B cell (primary cell): ENCODE measurements at regions not wholly inside any gene's neighbourhood (a gene's known extent, or its start where the extent isn't known, plus 50 kb on each side); places are given as distances from the start of the nearest gene placed in this dataset.
A peak's percentile ranks its signal among the peaks of the same experiment; 100 is the strongest.

Experiments used
- ATAC-seq: fragments of 200-7000 bp; cut with Tn5 transposase; one replicate; pipeline ENCODE4 v1.10.0; 2021; ENCODE audit warnings: low read depth, mild to moderate bottlenecking, moderate number of reproducible peaks, moderate library complexity
- CTCF ChIA-PET: fragments of 350-600 bp; sonication (Branson Sonifier 250); formaldehyde crosslinking; loops from one replicate; lab custom pipeline; 2021; ENCODE audit warnings: antibody characterized with exemption, inconsistent platforms; lab: Charles Lee
- POLR2A ChIA-PET: fragments of 350-600 bp; sonication (Branson Sonifier 250); formaldehyde crosslinking; loops from one replicate; lab custom pipeline; 2021; ENCODE audit warnings: antibody characterized with exemption; lab: Charles Lee
- DNase-seq: peaks from one replicate; pipeline ENCODE4 v3.0.0; 2013
- H2AFZ ChIP-seq: 2 replicates; pipeline ENCODE4 v1.6.1; 2012; ENCODE audit warnings: mild to moderate bottlenecking, low read depth, low read length; ENCODE audit not compliant: insufficient read depth, poor library complexity, severe bottlenecking
- H3K27ac ChIP-seq, 2 donors: 1 replicate in 1 of 2; 2 replicates in 1 of 2; pipeline ENCODE4 v1.5.1; 2012 to 2013; ENCODE audit warnings: low read length in 2 of 2, mild to moderate bottlenecking in 2 of 2, moderate library complexity in 1 of 2
- H3K27me3 ChIP-seq, 4 experiments: fragments of 200-600 bp in 1 of 4; sonication (generic) in 1 of 4; replicated peaks in 1 of 4; 1 replicate in 2 of 4; 2 replicates in 2 of 4; pipeline versions ENCODE4 v1.6.1 to v1.7.0; 2013 to 2016; ENCODE audit warnings: low read length in 3 of 4, mild to moderate bottlenecking in 2 of 4, mixed read lengths in 1 of 4, moderate library complexity in 1 of 4; ENCODE audit not compliant: insufficient read depth in 4 of 4, control insufficient read depth in 3 of 4; ENCODE audit errors: control extremely low read depth in 1 of 4
- H3K36me3 ChIP-seq, 2 experiments: replicated peaks in 1 of 2; 1 replicate in 1 of 2; 2 replicates in 1 of 2; pipeline versions ENCODE4 v1.6.1 to v1.7.1; 2013; ENCODE audit warnings: low read length in 1 of 2; ENCODE audit not compliant: insufficient read depth in 2 of 2, control insufficient read depth in 1 of 2; ENCODE audit errors: control extremely low read depth in 1 of 2, extremely low read depth in 1 of 2
- H3K4me1 ChIP-seq, 2 donors: fragments of 200-600 bp in 1 of 2; sonication (generic) in 1 of 2; 1 replicate in 1 of 2; 2 replicates in 1 of 2; pipeline versions ENCODE4 v1.5.1 to v1.6.1; 2013 to 2017; ENCODE audit warnings: low read length in 2 of 2; ENCODE audit not compliant: control insufficient read depth in 2 of 2, insufficient read depth in 2 of 2
- H3K4me2 ChIP-seq: replicated peaks from 2 replicates; pipeline ENCODE3; 2012; ENCODE audit warnings: mild to moderate bottlenecking, low read depth, low read length; ENCODE audit not compliant: poor library complexity, severe bottlenecking
- H3K4me3 ChIP-seq, 5 experiments: fragments of 200-600 bp in 1 of 5; sonication (generic) in 1 of 5; 1 replicate in 3 of 5; 2 replicates in 2 of 5; pipeline versions ENCODE4 v1.5.1 to v1.7.0; 2011 to 2016; ENCODE audit warnings: low read length in 4 of 5, mild to moderate bottlenecking in 4 of 5, low read depth in 2 of 5, control low read depth in 1 of 5, moderate library complexity in 1 of 5; ENCODE audit not compliant: insufficient read depth in 1 of 5; ENCODE audit errors: control extremely low read depth in 1 of 5, extremely low read depth in 1 of 5
- H3K79me2 ChIP-seq: fragments of 200-600 bp; sonication (generic); one replicate; pipeline ENCODE4 v1.6.0; 2016; ENCODE audit warnings: low read length; ENCODE audit not compliant: control insufficient read depth, insufficient read depth
- H3K9ac ChIP-seq: fragments of 200-600 bp; sonication (generic); 2 replicates; pipeline ENCODE4 v1.6.1; 2017; ENCODE audit warnings: mild to moderate bottlenecking, low read length, moderate library complexity
- H3K9me3 ChIP-seq, 3 donors: one replicate each; pipeline versions ENCODE4 v1.6.1 to v1.7.1; 2013; ENCODE audit warnings: low read length in 2 of 3; ENCODE audit not compliant: control insufficient read depth in 2 of 3, insufficient read depth in 1 of 3; ENCODE audit errors: control extremely low read depth in 1 of 3
- H4K20me1 ChIP-seq: 2 replicates; pipeline ENCODE4 v1.6.0; 2012; ENCODE audit warnings: mild to moderate bottlenecking, low read length; ENCODE audit not compliant: insufficient read depth, control insufficient read depth, poor library complexity, severe bottlenecking
- H3K27ac Mint-ChIP-seq: one replicate; pipeline ENCODE4 v1.8.0; 2021; ENCODE audit warnings: mixed read lengths
- H3K27me3 Mint-ChIP-seq: one replicate; pipeline ENCODE4 v1.8.0; 2021; ENCODE audit warnings: mixed read lengths
- H3K4me1 Mint-ChIP-seq: one replicate; pipeline ENCODE4 v1.8.0; 2021; ENCODE audit warnings: mixed read lengths
- H3K4me3 Mint-ChIP-seq: one replicate; pipeline ENCODE4 v1.8.0; 2021; ENCODE audit warnings: mixed read lengths
- H3K9me3 Mint-ChIP-seq: one replicate; pipeline ENCODE4 v1.8.0; 2022; ENCODE audit warnings: mixed read lengths; ENCODE audit not compliant: insufficient read depth
- EZH2 ChIP-seq: IDR thresholded peaks from 2 replicates; pipeline ENCODE4 v1.6.1; 2012; ENCODE audit warnings: borderline replicate concordance, low read depth, mild to moderate bottlenecking, moderate library complexity, low read length; ENCODE audit not compliant: insufficient read depth, poor library complexity, severe bottlenecking
- WGBS: methylation state at CpG from one replicate; pipeline ENCODE4 v1.1.5; 2013; ENCODE audit warnings: missing lambda C conversion rate; ENCODE audit not compliant: insufficient coverage; 5-methylcytosine and 5-hydroxymethylcytosine counted together
- intact Hi-C: fragments of 100-400 bp; cut with micrococcal nuclease; formaldehyde crosslinking; loops from one replicate; pipeline ENCODE4 v1.10.0; 2022
- TF ChIP-seq, protein P1 (sequence below): fragments of 200-600 bp; IDR thresholded peaks from one replicate; pipeline ENCODE4 v1.8.0; 2022; ENCODE audit warnings: antibody characterized with exemption, mild to moderate bottlenecking

DNA sequence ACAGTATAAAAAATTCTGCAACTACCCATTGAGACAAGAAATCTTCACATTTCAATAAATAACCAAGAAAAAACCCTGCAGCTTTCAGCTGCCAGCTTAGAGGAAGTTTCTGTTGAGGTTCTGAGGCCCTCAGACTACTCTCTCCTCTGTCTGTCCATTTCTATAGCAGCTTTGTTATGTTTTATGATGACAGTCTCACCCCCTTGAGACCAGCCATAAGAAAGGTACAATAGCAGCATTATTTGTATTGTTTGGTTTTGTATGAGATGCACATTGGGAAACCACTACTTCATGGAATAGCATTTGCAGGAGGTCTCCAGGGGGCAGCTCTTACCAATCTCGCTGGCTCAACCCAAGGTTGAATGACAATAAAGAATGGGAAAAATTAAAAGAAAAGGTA is 334.6 kb upstream of the VRK2 start:
- Histone ChIP-seq H3K4me1 (no peaks in the 10 kb centered on the region), H4K20me1 (no peaks in the 10 kb centered on the region), H3K9me3 (no peaks in the 10 kb centered on the region), H3K79me2 (no peaks in the 10 kb centered on the region), H3K36me3 (no peaks in the 10 kb centered on the region), H3K27ac (no peak overlapping the region), H3K27me3 (no peaks in the 10 kb centered on the region), H3K4me3 (no peak overlapping the region), H2AFZ (no peak overlapping the region), H3K4me2 (no peak overlapping the region), H3K9ac (no peak overlapping the region)
- CTCF ChIA-PET: interaction anchor here (1.2 kb wide), 1 partner anchor 9 kb away, joined by 4 read pairs; no protein-coding TSS in a partner anchor
- H3K4me1 Mint-ChIP-seq: no peaks in the 10 kb centered on the region
- DNase-seq: no peak
- no peaks in the 10 kb centered on the region for H3K9me3 Mint-ChIP-seq
- ATAC-seq: no peak
- no peak overlapping the region for H3K4me3 Mint-ChIP-seq
- POLR2A ChIA-PET: no interaction called here
- H3K27ac Mint-ChIP-seq: no peak overlapping the region
- no peaks in the 10 kb centered on the region for H3K27me3 Mint-ChIP-seq
- no peak for TF ChIP-seq EZH2
- TF ChIP-seq, protein P1, sequence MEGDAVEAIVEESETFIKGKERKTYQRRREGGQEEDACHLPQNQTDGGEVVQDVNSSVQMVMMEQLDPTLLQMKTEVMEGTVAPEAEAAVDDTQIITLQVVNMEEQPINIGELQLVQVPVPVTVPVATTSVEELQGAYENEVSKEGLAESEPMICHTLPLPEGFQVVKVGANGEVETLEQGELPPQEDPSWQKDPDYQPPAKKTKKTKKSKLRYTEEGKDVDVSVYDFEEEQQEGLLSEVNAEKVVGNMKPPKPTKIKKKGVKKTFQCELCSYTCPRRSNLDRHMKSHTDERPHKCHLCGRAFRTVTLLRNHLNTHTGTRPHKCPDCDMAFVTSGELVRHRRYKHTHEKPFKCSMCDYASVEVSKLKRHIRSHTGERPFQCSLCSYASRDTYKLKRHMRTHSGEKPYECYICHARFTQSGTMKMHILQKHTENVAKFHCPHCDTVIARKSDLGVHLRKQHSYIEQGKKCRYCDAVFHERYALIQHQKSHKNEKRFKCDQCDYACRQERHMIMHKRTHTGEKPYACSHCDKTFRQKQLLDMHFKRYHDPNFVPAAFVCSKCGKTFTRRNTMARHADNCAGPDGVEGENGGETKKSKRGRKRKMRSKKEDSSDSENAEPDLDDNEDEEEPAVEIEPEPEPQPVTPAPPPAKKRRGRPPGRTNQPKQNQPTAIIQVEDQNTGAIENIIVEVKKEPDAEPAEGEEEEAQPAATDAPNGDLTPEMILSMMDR: no peak
- intact Hi-C loops: no loop called here
- no CpG with 5 or more reads among the region's 1 CpG for WGBS

DNA sequence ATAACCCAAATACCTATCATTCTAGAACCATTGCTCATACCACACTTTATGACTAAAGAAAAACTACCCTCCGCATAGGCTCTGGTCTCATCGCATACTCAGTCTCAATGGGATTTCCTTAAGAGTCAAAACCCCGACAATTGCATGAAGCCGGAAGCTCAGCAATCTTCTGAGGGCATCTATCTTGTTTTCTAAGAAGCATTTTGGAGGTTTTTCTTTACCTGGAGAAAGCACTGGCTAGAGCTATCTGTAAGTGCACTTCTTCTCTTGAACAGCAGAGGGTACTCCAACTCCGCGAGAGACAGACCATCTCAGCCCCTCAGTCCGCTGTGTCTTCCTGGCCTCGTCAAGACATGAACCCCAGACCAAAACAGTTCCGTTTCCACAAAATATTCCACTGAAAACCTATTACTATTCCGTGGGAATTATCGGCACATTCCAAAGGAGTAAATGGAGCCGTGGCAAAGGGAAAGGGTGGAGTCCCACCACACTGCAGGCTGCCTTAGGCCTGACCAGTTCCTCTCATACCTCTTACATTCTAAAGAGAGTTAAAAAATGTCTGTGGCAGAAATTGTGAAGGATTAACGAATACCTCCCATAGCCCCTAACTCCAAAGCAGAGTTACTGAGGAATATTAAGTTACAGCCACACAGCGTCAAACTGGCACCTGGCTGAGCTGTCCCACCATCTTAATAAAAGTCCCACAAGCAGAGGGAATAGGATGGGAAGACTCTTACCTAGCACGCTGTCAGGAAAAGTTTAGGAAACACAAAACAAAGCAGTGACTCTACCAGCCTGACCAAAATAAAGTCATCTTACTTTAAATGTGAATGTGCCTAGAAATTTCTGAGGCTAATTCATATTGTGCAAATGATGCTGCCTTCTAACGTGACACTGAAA is 325.6 kb upstream of the VRK2 start:
- peak; percentile 85 for ATAC-seq
- H4K20me1 ChIP-seq: no peaks in the 10 kb centered on the region
- H3K9me3 ChIP-seq: no peaks in the 10 kb centered on the region
- H3K79me2 ChIP-seq: no peaks in the 10 kb centered on the region
- no peaks in the 10 kb centered on the region for H3K36me3 ChIP-seq
- peak; percentile 58 for DNase-seq
- H3K9ac ChIP-seq: peak overlapping the region; percentile 35
- no peak for TF ChIP-seq EZH2
- TF ChIP-seq, protein P1: peak; percentile 88
- peak overlapping the region; percentile 64 for H3K4me2 ChIP-seq
- no peaks in the 10 kb centered on the region for H3K27me3 Mint-ChIP-seq
- ChIA-PET POLR2A (no interaction called here), CTCF (interaction anchor here (0.6 to 1.4 kb wide), 6 partner anchors 9 to 365 kb away, joined by 3 to 5 read pairs (median 4); no protein-coding TSS in a partner anchor)
- intact Hi-C loops: no loop called here
- peak overlapping the region; percentile 47 for H3K4me3 Mint-ChIP-seq
- H3K4me3 ChIP-seq: no peak overlapping the region
- no peak overlapping the region for H3K27ac Mint-ChIP-seq
- no peaks in the 10 kb centered on the region for H3K27me3 ChIP-seq
- peaks cover 5% of the 10 kb centered on the region in 2 donors for H3K4me1 ChIP-seq
- 27% methylated on average over 7 of the region's 16 CpGs for WGBS
- H3K9me3 Mint-ChIP-seq: no peaks in the 10 kb centered on the region
- peaks cover 6% of the 10 kb centered on the region for H3K4me1 Mint-ChIP-seq
- peak overlapping the region; percentile 72 for H2AFZ ChIP-seq
- no peak overlapping the region for H3K27ac ChIP-seq
